ENCODE measurements at regions not wholly inside any gene's neighbourhood (a gene's known extent, or its start where the extent isn't known, plus 50 kb on each side); places are given as distances from the start of the nearest gene placed in this dataset.

GRCh38 chr1:218165701-218166114 is 119.4 kb upstream of the RRP15 start:
- Histone ChIP-seq H3K27me3 (replicated peaks; ENCODE audit: insufficient read depth, low read length) (no peaks in the 10 kb centered on the region), H4K20me1 (ENCODE audit: insufficient read depth, low read length) (no peaks in the 10 kb centered on the region), H3K4me2 (ENCODE audit: low read depth, low read length) (peak overlapping the region; percentile 61), H3K4me1 (ENCODE audit: low read length) (peaks cover 20% of the 10 kb centered on the region), H3K9me2 (replicated peaks; ENCODE audit: insufficient read depth, low read length) (no peaks in the 10 kb centered on the region), H2AFZ (ENCODE audit: low read length) (peak overlapping the region; percentile 85), H3K9ac (ENCODE audit: low read length) (peak overlapping the region; percentile 96), H3K79me2 (ENCODE audit: low read length) (no peaks in the 10 kb centered on the region), H3K4me3 (ENCODE audit: low read length) (peak overlapping the region; percentile 82), H3K27ac (ENCODE audit: low read length) (peak overlapping the region; percentile 96), H3F3A (ENCODE audit: insufficient read depth, low read length) (peaks cover 31% of the 10 kb centered on the region), H3K36me3 (replicated peaks; ENCODE audit: insufficient read depth, low read length) (no peaks in the 10 kb centered on the region), H3K9me3 (replicated peaks; ENCODE audit: insufficient read depth, low read length) (no peaks in the 10 kb centered on the region)
- peak; percentile 53 for DNase-seq
- TF ChIP-seq EZH2phosphoT487 (IDR thresholded peaks at IDR 0.05; ENCODE audit: low read length): no peak
- TF ChIP-seq EZH2 (optimal IDR thresholded peaks at IDR 0.05; ENCODE audit: low read depth, low read length): no peak
- TF ChIP-seq, protein P1, sequence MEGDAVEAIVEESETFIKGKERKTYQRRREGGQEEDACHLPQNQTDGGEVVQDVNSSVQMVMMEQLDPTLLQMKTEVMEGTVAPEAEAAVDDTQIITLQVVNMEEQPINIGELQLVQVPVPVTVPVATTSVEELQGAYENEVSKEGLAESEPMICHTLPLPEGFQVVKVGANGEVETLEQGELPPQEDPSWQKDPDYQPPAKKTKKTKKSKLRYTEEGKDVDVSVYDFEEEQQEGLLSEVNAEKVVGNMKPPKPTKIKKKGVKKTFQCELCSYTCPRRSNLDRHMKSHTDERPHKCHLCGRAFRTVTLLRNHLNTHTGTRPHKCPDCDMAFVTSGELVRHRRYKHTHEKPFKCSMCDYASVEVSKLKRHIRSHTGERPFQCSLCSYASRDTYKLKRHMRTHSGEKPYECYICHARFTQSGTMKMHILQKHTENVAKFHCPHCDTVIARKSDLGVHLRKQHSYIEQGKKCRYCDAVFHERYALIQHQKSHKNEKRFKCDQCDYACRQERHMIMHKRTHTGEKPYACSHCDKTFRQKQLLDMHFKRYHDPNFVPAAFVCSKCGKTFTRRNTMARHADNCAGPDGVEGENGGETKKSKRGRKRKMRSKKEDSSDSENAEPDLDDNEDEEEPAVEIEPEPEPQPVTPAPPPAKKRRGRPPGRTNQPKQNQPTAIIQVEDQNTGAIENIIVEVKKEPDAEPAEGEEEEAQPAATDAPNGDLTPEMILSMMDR (IDR thresholded peaks at IDR 0.05; ENCODE audit: low read length): no peak

DNA sequence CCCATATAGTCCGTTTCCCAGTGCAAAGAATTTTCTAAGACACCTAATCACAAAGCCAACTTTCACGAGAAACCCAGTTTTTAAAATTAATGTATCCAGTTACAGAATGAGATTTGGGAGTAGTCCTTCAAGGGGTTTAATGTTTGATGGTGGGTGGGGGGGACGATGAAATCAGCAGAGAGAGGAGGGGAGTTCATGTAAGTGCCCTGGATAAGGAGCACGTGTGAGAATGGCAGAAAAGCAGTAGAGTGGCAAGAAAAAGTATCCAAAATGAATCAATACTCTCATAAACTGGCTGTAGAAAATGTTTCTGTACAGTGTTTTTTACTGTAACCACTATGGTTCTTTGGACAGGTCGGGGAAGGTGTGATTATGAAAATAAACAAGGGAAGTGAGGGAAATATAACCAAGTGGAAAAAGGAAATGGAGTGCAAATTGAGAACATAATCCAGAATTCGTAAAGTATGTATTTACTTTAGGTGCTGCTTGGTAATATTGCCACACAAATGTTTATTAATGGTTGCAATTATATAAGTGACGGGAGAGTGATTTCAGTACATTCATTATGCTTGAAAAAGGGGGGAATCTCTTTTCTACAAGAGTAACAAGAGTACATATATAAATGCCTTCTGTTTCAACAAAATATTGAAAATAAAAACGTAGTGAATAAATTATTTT is 118.7 kb upstream of the RRP15 start:
- H3K79me2 ChIP-seq (ENCODE audit: low read length): no peaks in the 10 kb centered on the region
- DNase-seq: no peak
- H3K27ac ChIP-seq (ENCODE audit: low read length): peak overlapping the region; percentile 96; the same call in 1 of the 2 replicates
- no peaks in the 10 kb centered on the region for H3K36me3 ChIP-seq (replicated peaks; ENCODE audit: insufficient read depth, low read length)
- H4K20me1 ChIP-seq (ENCODE audit: insufficient read depth, low read length): no peaks in the 10 kb centered on the region
- H2AFZ ChIP-seq (ENCODE audit: low read length): peak overlapping the region; percentile 85
- peak overlapping the region; percentile 82 for H3K4me3 ChIP-seq (ENCODE audit: low read length)
- TF ChIP-seq EZH2 (optimal IDR thresholded peaks at IDR 0.05; ENCODE audit: low read depth, low read length) (no peak), EZH2phosphoT487 (IDR thresholded peaks at IDR 0.05; ENCODE audit: low read length) (no peak)
- TF ChIP-seq, protein P1 (IDR thresholded peaks at IDR 0.05; ENCODE audit: low read length): no peak
- no peaks in the 10 kb centered on the region for H3K9me2 ChIP-seq (replicated peaks; ENCODE audit: insufficient read depth, low read length)
- peaks cover 20% of the 10 kb centered on the region for H3K4me1 ChIP-seq (ENCODE audit: low read length)
- H3F3A ChIP-seq (ENCODE audit: insufficient read depth, low read length): peaks cover 31% of the 10 kb centered on the region
- peak overlapping the region; percentile 61 for H3K4me2 ChIP-seq (ENCODE audit: low read depth, low read length)
- H3K9me3 ChIP-seq (replicated peaks; ENCODE audit: insufficient read depth, low read length): no peaks in the 10 kb centered on the region
- H3K9ac ChIP-seq (ENCODE audit: low read length): peak overlapping the region; percentile 96; the same call in 1 of the 2 replicates
- H3K27me3 ChIP-seq (replicated peaks; ENCODE audit: insufficient read depth, low read length): no peaks in the 10 kb centered on the region

GRCh38 chr1:218171302-218171893 is 113.7 kb upstream of the RRP15 start:
- DNase-seq: peak; percentile 69
- Histone ChIP-seq H4K20me1 (ENCODE audit: insufficient read depth, low read length) (no peaks in the 10 kb centered on the region), H2AFZ (ENCODE audit: low read length) (no peak overlapping the region), H3K27me3 (replicated peaks; ENCODE audit: insufficient read depth, low read length) (no peaks in the 10 kb centered on the region), H3K9ac (ENCODE audit: low read length) (no peak overlapping the region), H3K4me3 (ENCODE audit: low read length) (no peak overlapping the region), H3K27ac (ENCODE audit: low read length) (no peak overlapping the region), H3F3A (ENCODE audit: insufficient read depth, low read length) (no peaks in the 10 kb centered on the region), H3K79me2 (ENCODE audit: low read length) (no peaks in the 10 kb centered on the region), H3K4me1 (ENCODE audit: low read length) (peaks cover 4% of the 10 kb centered on the region), H3K4me2 (ENCODE audit: low read depth, low read length) (peak overlapping the region; percentile 16; the same call in 1 of the 2 replicates), H3K9me3 (replicated peaks; ENCODE audit: insufficient read depth, low read length) (no peaks in the 10 kb centered on the region), H3K36me3 (replicated peaks; ENCODE audit: insufficient read depth, low read length) (no peaks in the 10 kb centered on the region), H3K9me2 (replicated peaks; ENCODE audit: insufficient read depth, low read length) (no peaks in the 10 kb centered on the region)
- TF ChIP-seq EZH2 (optimal IDR thresholded peaks at IDR 0.05; ENCODE audit: low read depth, low read length) (no peak), EZH2phosphoT487 (IDR thresholded peaks at IDR 0.05; ENCODE audit: low read length) (no peak)
- TF ChIP-seq, protein P1 (IDR thresholded peaks at IDR 0.05; ENCODE audit: low read length): peak; percentile 94

Data from MM.1S (cell line).